H1 (cell line): ENCODE measurements at regions not wholly inside any gene's neighbourhood (a gene's known extent, or its start where the extent isn't known, plus 50 kb on each side); places are given as distances from the start of the nearest gene placed in this dataset.

ENCODE experiments used
- CREB1 ChIP-seq: IDR thresholded peaks from 2 replicates; pipeline ENCODE4 v1.6.1; 2012; ENCODE audit warnings: inconsistent platforms
- CTBP2 ChIP-seq: IDR thresholded peaks from 2 replicates; pipeline ENCODE4 v1.7.0; 2011; ENCODE audit warnings: borderline replicate concordance, mild to moderate bottlenecking, moderate library complexity, mixed read lengths, low read length; ENCODE audit not compliant: insufficient read depth, insufficient read length
- CTCF ChIP-seq, 3 experiments: IDR thresholded peaks; 1 replicate in 2 of 3; 2 replicates in 1 of 3; pipeline versions ENCODE4 v1.5.1 to v1.6.1; 2011; ENCODE audit warnings: low read length in 3 of 3, mild to moderate bottlenecking in 3 of 3, inconsistent platforms in 2 of 3, low read depth in 1 of 3, moderate library complexity in 1 of 3; ENCODE audit not compliant: insufficient read depth in 1 of 3; ENCODE audit errors: control extremely low read depth in 1 of 3
- EZH2 ChIP-seq: fragments of 200-600 bp; sonication (generic); IDR thresholded peaks from 2 replicates; pipeline ENCODE4 v1.7.1; 2012; ENCODE audit warnings: low read depth, mild to moderate bottlenecking, moderate library complexity, low read length, inconsistent platforms; ENCODE audit not compliant: severe bottlenecking
- JUND ChIP-seq: IDR thresholded peaks from 2 replicates; pipeline ENCODE4 v1.6.1; 2011; ENCODE audit warnings: mild to moderate bottlenecking, improper control_type of control experiment, low read length
- POLR2A ChIP-seq, 2 experiments: IDR thresholded peaks; 1 replicate in 1 of 2; 2 replicates in 1 of 2; pipeline ENCODE4 v1.6.1; 2011; ENCODE audit warnings: low read depth in 2 of 2, low read length in 2 of 2, mild to moderate bottlenecking in 2 of 2; ENCODE audit errors: control extremely low read depth in 1 of 2
- POLR2AphosphoS5 ChIP-seq: IDR thresholded peaks from 2 replicates; pipeline ENCODE4 v1.6.1; 2011; ENCODE audit warnings: low read depth, low read length
- RAD21 ChIP-seq, 2 experiments: IDR thresholded peaks in 1 of 2; conservative IDR thresholded peaks in 1 of 2; 2 replicates each; pipeline ENCODE4 v1.6.1; 2011; ENCODE audit warnings: low read depth in 2 of 2, low read length in 2 of 2, improper control_type of control experiment in 1 of 2, inconsistent platforms in 1 of 2, mild to moderate bottlenecking in 1 of 2, moderate library complexity in 1 of 2
- RXRA ChIP-seq: IDR thresholded peaks from 2 replicates; pipeline ENCODE4 v1.6.1; 2011; ENCODE audit warnings: low read depth, mild to moderate bottlenecking, low read length, moderate library complexity; ENCODE audit not compliant: insufficient read depth
- TAF1 ChIP-seq: IDR thresholded peaks from 2 replicates; pipeline ENCODE4 v1.6.1; 2011; ENCODE audit warnings: mild to moderate bottlenecking, low read depth, low read length
- USF2 ChIP-seq: IDR thresholded peaks from 2 replicates; pipeline ENCODE4 v1.6.1; 2011; ENCODE audit warnings: low read length, improper control_type of control experiment

DNA sequence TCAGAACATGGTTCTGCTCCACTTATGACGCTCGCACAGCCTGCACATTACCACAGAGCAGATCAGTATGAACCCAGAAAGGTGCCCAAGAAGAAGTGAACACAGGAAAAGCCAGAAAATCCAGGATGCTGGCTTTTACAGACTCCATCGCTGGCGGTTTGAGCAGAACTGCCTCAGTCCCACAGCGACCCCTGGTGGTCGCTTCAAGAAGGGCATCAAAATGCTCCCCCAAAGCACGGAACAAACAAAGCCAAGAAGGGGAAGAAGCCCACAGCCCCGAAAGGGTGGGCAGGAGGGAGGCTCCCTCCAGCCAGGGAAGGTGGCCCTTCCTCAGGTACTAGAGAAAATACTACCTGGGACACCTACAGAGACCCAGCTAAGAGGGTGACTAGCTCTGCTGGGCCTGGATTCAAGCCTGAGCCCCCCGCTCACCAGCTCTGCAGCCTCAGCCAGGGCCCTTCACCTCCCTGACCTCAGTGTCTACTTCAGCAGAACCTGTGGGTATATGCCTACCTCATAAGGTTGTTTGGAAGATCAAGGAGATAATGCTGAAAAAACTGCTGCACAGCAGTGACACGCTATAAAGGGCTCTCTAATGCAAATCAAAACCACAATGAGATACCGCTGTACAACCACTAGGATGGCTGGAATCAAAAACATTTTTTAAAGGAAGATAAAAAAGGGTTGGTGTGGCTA, 98.1 kb downstream of the NCOR2 start:
- TF ChIP-seq CTCF (IDR thresholded peaks at IDR 0.05; ENCODE audit: control extremely low read depth in 1 of 3, insufficient read depth in 1 of 3, low read depth in 1 of 3, low read length in 3 of 3) (peak; percentile 70 to 78 (median 77)), RXRA (no peak), CREB1 (no peak), POLR2A (IDR thresholded peaks at IDR 0.05; ENCODE audit: control extremely low read depth in 1 of 2, low read depth in 2 of 2, low read length in 2 of 2) (no peak), USF2 (no peak), TAF1 (no peak), EZH2 (no peak), JUND (no peak), CTBP2 (no peak), RAD21 (IDR thresholded peaks at IDR 0.05 in 1 of 2, conservative IDR thresholded peaks at IDR 0.05 in 1 of 2; ENCODE audit: low read depth in 2 of 2, low read length in 2 of 2) (peak; percentile 80 to 86), POLR2AphosphoS5 (no peak)
